IMR-90 (cell line): ENCODE measurements at regions not wholly inside any gene's neighbourhood (a gene's known extent, or its start where the extent isn't known, plus 50 kb on each side); places are given as distances from the start of the nearest gene placed in this dataset.

ENCODE experiments used
- CEBPB ChIP-seq: IDR thresholded peaks from 2 replicates; pipeline ENCODE4 v1.6.1; 2012; ENCODE audit warnings: low read depth, low read length, improper control_type of control experiment
- FOS ChIP-seq: fragments of 150-350 bp; IDR thresholded peaks from 2 replicates; pipeline ENCODE4 v1.6.1; 2016; ENCODE audit warnings: low read depth, low read length
- MAZ ChIP-seq: IDR thresholded peaks from 2 replicates; pipeline ENCODE4 v1.6.1; 2012; ENCODE audit warnings: low read depth, mild to moderate bottlenecking, low read length, improper control_type of control experiment, moderate library complexity, borderline replicate concordance
- POLR2A ChIP-seq: IDR thresholded peaks from 2 replicates; pipeline ENCODE4 v1.6.1; 2012; ENCODE audit warnings: mild to moderate bottlenecking, low read depth, low read length
- RAD21 ChIP-seq: IDR thresholded peaks from 2 replicates; pipeline ENCODE4 v1.6.1; 2012; ENCODE audit warnings: low read length, improper control_type of control experiment
- SMC3 ChIP-seq: fragments of 150-350 bp; IDR thresholded peaks from 2 replicates; pipeline ENCODE4 v1.6.1; 2016; ENCODE audit warnings: low read depth, mild to moderate bottlenecking, antibody characterized with exemption, low read length, moderate library complexity
- TF ChIP-seq, protein P1 (sequence below): conservative IDR thresholded peaks from 2 replicates; pipeline ENCODE4 v1.5.1; 2012; ENCODE audit warnings: mild to moderate bottlenecking, low read depth, low read length, improper control_type of control experiment

DNA sequence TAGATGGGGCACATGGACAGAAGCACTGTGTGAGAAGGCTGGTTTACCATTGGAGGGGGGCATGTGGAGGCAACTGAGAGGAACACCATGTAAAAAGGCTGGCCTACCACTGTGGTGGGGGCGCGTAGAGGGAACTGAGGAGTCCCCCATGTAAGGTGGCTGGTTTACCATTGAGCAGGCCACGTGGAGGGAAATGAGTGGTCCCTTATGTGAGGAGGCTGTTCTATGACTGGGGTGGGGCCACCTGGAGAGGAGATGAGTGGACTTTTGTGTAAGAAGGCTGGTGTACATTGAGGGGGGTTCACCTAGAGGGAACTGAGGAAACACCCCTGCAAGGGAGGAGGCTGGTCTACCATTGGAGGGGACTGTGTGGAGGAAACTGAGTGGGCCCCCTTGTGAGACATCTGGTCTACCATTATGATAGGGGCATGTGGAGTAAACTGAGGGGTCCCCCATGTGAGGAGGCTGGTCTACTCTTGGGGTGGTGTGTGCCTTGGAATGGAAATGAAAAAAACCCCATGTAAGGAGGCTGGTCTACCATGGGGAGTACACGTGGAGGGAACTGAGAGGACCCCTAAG is 156.9 kb downstream of the FBLN2 start:
- TF ChIP-seq POLR2A (no peak), MAZ (no peak), SMC3 (no peak), RAD21 (no peak), FOS (no peak), CEBPB (no peak)
- TF ChIP-seq, protein P1, sequence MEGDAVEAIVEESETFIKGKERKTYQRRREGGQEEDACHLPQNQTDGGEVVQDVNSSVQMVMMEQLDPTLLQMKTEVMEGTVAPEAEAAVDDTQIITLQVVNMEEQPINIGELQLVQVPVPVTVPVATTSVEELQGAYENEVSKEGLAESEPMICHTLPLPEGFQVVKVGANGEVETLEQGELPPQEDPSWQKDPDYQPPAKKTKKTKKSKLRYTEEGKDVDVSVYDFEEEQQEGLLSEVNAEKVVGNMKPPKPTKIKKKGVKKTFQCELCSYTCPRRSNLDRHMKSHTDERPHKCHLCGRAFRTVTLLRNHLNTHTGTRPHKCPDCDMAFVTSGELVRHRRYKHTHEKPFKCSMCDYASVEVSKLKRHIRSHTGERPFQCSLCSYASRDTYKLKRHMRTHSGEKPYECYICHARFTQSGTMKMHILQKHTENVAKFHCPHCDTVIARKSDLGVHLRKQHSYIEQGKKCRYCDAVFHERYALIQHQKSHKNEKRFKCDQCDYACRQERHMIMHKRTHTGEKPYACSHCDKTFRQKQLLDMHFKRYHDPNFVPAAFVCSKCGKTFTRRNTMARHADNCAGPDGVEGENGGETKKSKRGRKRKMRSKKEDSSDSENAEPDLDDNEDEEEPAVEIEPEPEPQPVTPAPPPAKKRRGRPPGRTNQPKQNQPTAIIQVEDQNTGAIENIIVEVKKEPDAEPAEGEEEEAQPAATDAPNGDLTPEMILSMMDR, result no peak
